ENCODE measurements at regions not wholly inside any gene's neighbourhood (a gene's known extent, or its start where the extent isn't known, plus 50 kb on each side); places are given as distances from the start of the nearest gene placed in this dataset.
"Not testable (repeated sequence)": the region's sequence is repeated elsewhere in the genome, so short reads cannot be mapped to it uniquely, and the experiment has no call there.

- ATAC-seq, result no peak
These were observed 275.2 kb downstream of the ASXL3 start for GRCh38 chr18:33853187-33853586.

GRCh38 chr18:33851546-33852078 lies 273.6 kb downstream of the ASXL3 start:
- ATAC-seq, result no peak

- ATAC-seq, result no peak
These were observed 271.7 kb downstream of the ASXL3 start for GRCh38 chr18:33849731-33850130.

GRCh38 chr18:33844232-33844631 lies 266.2 kb downstream of the ASXL3 start:
- ATAC-seq, result no peak

- ATAC-seq, result no peak
These were observed 263.4 kb downstream of the ASXL3 start for GRCh38 chr18:33841221-33841967.

GRCh38 chr18:33840212-33840593 lies 262.2 kb downstream of the ASXL3 start:
- ATAC-seq, result no peak

GRCh38 chr18:33839452-33840211 lies 261.6 kb downstream of the ASXL3 start:
- no peak for ATAC-seq

- no peak for ATAC-seq
These were observed 260.0 kb downstream of the ASXL3 start for GRCh38 chr18:33838054-33838453.

- ATAC-seq, result no peak
These were observed 259.2 kb downstream of the ASXL3 start for GRCh38 chr18:33837191-33837590.

- no peak for ATAC-seq
These were observed 258.5 kb downstream of the ASXL3 start for GRCh38 chr18:33836564-33836963.

- ATAC-seq, result no peak
These were observed 257.4 kb downstream of the ASXL3 start for GRCh38 chr18:33835419-33835818.

GRCh38 chr18:33833842-33834241 lies 255.8 kb downstream of the ASXL3 start:
- no peak for ATAC-seq

- ATAC-seq, result no peak
These were observed 253.4 kb downstream of the ASXL3 start for GRCh38 chr18:33831424-33831823.

- no peak for ATAC-seq
These were observed 252.2 kb downstream of the ASXL3 start for GRCh38 chr18:33830213-33830612.

GRCh38 chr18:33828949-33829348 lies 250.9 kb downstream of the ASXL3 start:
- no peak for ATAC-seq

GRCh38 chr18:33826151-33826550 lies 248.1 kb downstream of the ASXL3 start:
- no peak for ATAC-seq

GRCh38 chr18:33821503-33821902 lies 243.5 kb downstream of the ASXL3 start:
- no peak for ATAC-seq

GRCh38 chr18:33820517-33821371 lies 242.7 kb downstream of the ASXL3 start:
- ATAC-seq, result no peak

GRCh38 chr18:33819692-33820343 lies 241.8 kb downstream of the ASXL3 start:
- ATAC-seq, result not testable (repeated sequence)

- ATAC-seq, result no peak
These were observed 240.1 kb downstream of the ASXL3 start for GRCh38 chr18:33818145-33818544.

- no peak for ATAC-seq
These were observed 239.1 kb downstream of the ASXL3 start for GRCh38 chr18:33817096-33817495.

GRCh38 chr18:33814546-33814945 lies 236.5 kb downstream of the ASXL3 start:
- ATAC-seq, result no peak

GRCh38 chr18:33812186-33812585 lies 234.2 kb downstream of the ASXL3 start:
- ATAC-seq, result no peak

All from activated CD4-positive, CD25-positive, alpha-beta regulatory T cell treated with anti-CD3 and anti-CD28 coated beads, Interleukin-2, amount 50 U/mL, for 24 hours (primary cell).